IPS-18a (cell line): ENCODE measurements at regions not wholly inside any gene's neighbourhood (a gene's known extent, or its start where the extent isn't known, plus 50 kb on each side); places are given as distances from the start of the nearest gene placed in this dataset.
"Not testable (repeated sequence)": the region's sequence is repeated elsewhere in the genome, so short reads cannot be mapped to it uniquely, and the experiment has no call there.

ENCODE experiments used
- H3K27ac ChIP-seq: one replicate; pipeline ENCODE4 v1.5.1; 2013; ENCODE audit warnings: low read length
- H3K27me3 ChIP-seq: one replicate; pipeline ENCODE4 v1.6.1; 2013; ENCODE audit warnings: mild to moderate bottlenecking, low read length; ENCODE audit not compliant: control insufficient read depth, insufficient read depth
- H3K36me3 ChIP-seq: one replicate; pipeline ENCODE4 v1.6.1; 2013; ENCODE audit warnings: low read depth, low read length; ENCODE audit not compliant: control insufficient read depth
- H3K4me1 ChIP-seq: one replicate; pipeline ENCODE4 v1.6.1; 2013; ENCODE audit warnings: low read depth, low read length; ENCODE audit not compliant: control insufficient read depth
- H3K4me3 ChIP-seq: one replicate; pipeline ENCODE4 v1.5.1; 2013; ENCODE audit warnings: low read length
- H3K9ac ChIP-seq: one replicate; pipeline ENCODE4 v1.6.1; 2013; ENCODE audit warnings: mild to moderate bottlenecking, low read length, moderate library complexity
- H3K9me3 ChIP-seq: one replicate; pipeline ENCODE4 v1.6.1; 2013; ENCODE audit warnings: low read depth, low read length; ENCODE audit not compliant: control insufficient read depth

GRCh38 chr3:87575550-87575949 is 299.2 kb upstream of the POU1F1 start:
- Histone ChIP-seq H3K9me3 (no peaks in the 10 kb centered on the region), H3K36me3 (no peaks in the 10 kb centered on the region), H3K4me3 (no peak overlapping the region), H3K27ac (no peak overlapping the region), H3K4me1 (peaks cover 6% of the 10 kb centered on the region), H3K9ac (no peak overlapping the region), H3K27me3 (no peaks in the 10 kb centered on the region)

- Histone ChIP-seq H3K9me3 (no peaks in the 10 kb centered on the region), H3K27me3 (no peaks in the 10 kb centered on the region), H3K27ac (no peak overlapping the region), H3K36me3 (no peaks in the 10 kb centered on the region), H3K4me3 (no peak overlapping the region), H3K4me1 (no peaks in the 10 kb centered on the region), H3K9ac (no peak overlapping the region)
Observed at GRCh38 chr3:87568331-87568730, 291.9 kb upstream of the POU1F1 start.

GRCh38 chr3:87564438-87564837 is 288.1 kb upstream of the POU1F1 start:
- no peaks in the 10 kb centered on the region for H3K4me1 ChIP-seq
- no peak overlapping the region for H3K9ac ChIP-seq
- no peaks in the 10 kb centered on the region for H3K36me3 ChIP-seq
- no peaks in the 10 kb centered on the region for H3K27me3 ChIP-seq
- H3K27ac ChIP-seq = no peak overlapping the region
- H3K9me3 ChIP-seq = no peaks in the 10 kb centered on the region
- no peak overlapping the region for H3K4me3 ChIP-seq

- Histone ChIP-seq H3K27ac (no peak overlapping the region), H3K4me1 (no peaks in the 10 kb centered on the region), H3K4me3 (no peak overlapping the region), H3K9me3 (no peaks in the 10 kb centered on the region), H3K9ac (no peak overlapping the region), H3K36me3 (no peaks in the 10 kb centered on the region), H3K27me3 (no peaks in the 10 kb centered on the region)
Observed at GRCh38 chr3:87563712-87564111, 287.3 kb upstream of the POU1F1 start.

- H3K4me3 ChIP-seq = no peak overlapping the region
- H3K9me3 ChIP-seq = no peaks in the 10 kb centered on the region
- H3K36me3 ChIP-seq = no peaks in the 10 kb centered on the region
- H3K9ac ChIP-seq = no peak overlapping the region
- H3K4me1 ChIP-seq = no peaks in the 10 kb centered on the region
- H3K27me3 ChIP-seq = no peaks in the 10 kb centered on the region
- H3K27ac ChIP-seq = no peak overlapping the region
Observed at GRCh38 chr3:87558492-87558891, 282.1 kb upstream of the POU1F1 start.

GRCh38 chr3:87555290-87555689 is 278.9 kb upstream of the POU1F1 start:
- H3K27ac ChIP-seq = no peak overlapping the region
- H3K4me3 ChIP-seq = no peak overlapping the region
- H3K27me3 ChIP-seq = no peaks in the 10 kb centered on the region
- no peaks in the 10 kb centered on the region for H3K4me1 ChIP-seq
- H3K9me3 ChIP-seq = no peaks in the 10 kb centered on the region
- no peak overlapping the region for H3K9ac ChIP-seq
- no peaks in the 10 kb centered on the region for H3K36me3 ChIP-seq

GRCh38 chr3:87553058-87553457 is 276.7 kb upstream of the POU1F1 start:
- no peak overlapping the region for H3K4me3 ChIP-seq
- no peaks in the 10 kb centered on the region for H3K9me3 ChIP-seq
- H3K4me1 ChIP-seq = no peaks in the 10 kb centered on the region
- H3K27ac ChIP-seq = no peak overlapping the region
- H3K9ac ChIP-seq = no peak overlapping the region
- H3K27me3 ChIP-seq = no peaks in the 10 kb centered on the region
- H3K36me3 ChIP-seq = no peaks in the 10 kb centered on the region

- H3K9me3 ChIP-seq = no peaks in the 10 kb centered on the region
- no peak overlapping the region for H3K4me3 ChIP-seq
- H3K9ac ChIP-seq = no peak overlapping the region
- no peaks in the 10 kb centered on the region for H3K36me3 ChIP-seq
- no peak overlapping the region for H3K27ac ChIP-seq
- no peaks in the 10 kb centered on the region for H3K4me1 ChIP-seq
- H3K27me3 ChIP-seq = no peaks in the 10 kb centered on the region
Observed at GRCh38 chr3:87550892-87551291, 274.5 kb upstream of the POU1F1 start.

- H3K36me3 ChIP-seq = no peaks in the 10 kb centered on the region
- no peak overlapping the region for H3K9ac ChIP-seq
- H3K27me3 ChIP-seq = no peaks in the 10 kb centered on the region
- no peak overlapping the region for H3K4me3 ChIP-seq
- no peak overlapping the region for H3K27ac ChIP-seq
- H3K4me1 ChIP-seq = no peaks in the 10 kb centered on the region
- no peaks in the 10 kb centered on the region for H3K9me3 ChIP-seq
Observed at GRCh38 chr3:87549208-87549607, 272.8 kb upstream of the POU1F1 start.

- Histone ChIP-seq H3K36me3 (no peaks in the 10 kb centered on the region), H3K4me1 (no peaks in the 10 kb centered on the region), H3K4me3 (no peak overlapping the region), H3K27me3 (no peaks in the 10 kb centered on the region), H3K9me3 (peaks cover 5% of the 10 kb centered on the region), H3K9ac (no peak overlapping the region), H3K27ac (no peak overlapping the region)
Observed at GRCh38 chr3:87548271-87548670, 271.9 kb upstream of the POU1F1 start.

- Histone ChIP-seq H3K36me3 (no peaks in the 10 kb centered on the region), H3K9me3 (peaks cover 5% of the 10 kb centered on the region), H3K9ac (no peak overlapping the region), H3K27me3 (no peaks in the 10 kb centered on the region), H3K27ac (no peak overlapping the region), H3K4me1 (no peaks in the 10 kb centered on the region), H3K4me3 (no peak overlapping the region)
Observed at GRCh38 chr3:87546216-87546615, 269.8 kb upstream of the POU1F1 start.

- H3K4me3 ChIP-seq, H3K4me1 ChIP-seq: not testable (repeated sequence)
Observed at GRCh38 chr3:87543408-87543807, 267.0 kb upstream of the POU1F1 start.

More at GRCh38 chr3:87543408-87543807, 267.0 kb upstream of the POU1F1 start:
- H3K36me3 ChIP-seq, H3K9ac ChIP-seq, H3K9me3 ChIP-seq, H3K27ac ChIP-seq, H3K27me3 ChIP-seq: not testable (repeated sequence)
